PC-3 (cell line): ENCODE measurements at regions not wholly inside any gene's neighbourhood (a gene's known extent, or its start where the extent isn't known, plus 50 kb on each side); places are given as distances from the start of the nearest gene placed in this dataset.

Experiments
- ATAC-seq: fragments of 200-7000 bp; cut with Tn5 transposase; 2 replicates; pipeline ENCODE4 v1.9.1; 2020; ENCODE audit warnings: mild to moderate bottlenecking, moderate library complexity
- BruUV-seq: library from RNA; stranded (reverse); fragments of 400-500 nt; replicated peaks from 2 replicates; lab custom pipeline; 2021; lab: Mats Ljungman, UMichigan
- CTCF ChIA-PET: fragments of 300-600 bp; sonication (Branson Sonifier 250); formaldehyde crosslinking; loops from one replicate; lab custom pipeline; 2022; ENCODE audit warnings: antibody characterized with exemption; lab: Charles Lee
- POLR2A ChIA-PET: fragments of 300-600 bp; sonication (Branson Sonifier 250); formaldehyde crosslinking; loops from one replicate; lab custom pipeline; 2022; ENCODE audit warnings: antibody characterized with exemption; ENCODE audit not compliant: unreplicated experiment; lab: Charles Lee
- DNase-seq: peaks from one replicate; pipeline ENCODE4 v3.0.0-alpha.2; 2015
- H2AFZ ChIP-seq: fragments of 300-600 bp; sonication (generic); 2 replicates; pipeline ENCODE4 v1.6.0; 2016; ENCODE audit warnings: antibody characterized with exemption, low read length
- H3F3A ChIP-seq: fragments of 300-600 bp; sonication (generic); one replicate; pipeline ENCODE4 v1.6.0; 2017; ENCODE audit warnings: antibody characterized with exemption, low read length, control low read depth, mild to moderate bottlenecking; ENCODE audit not compliant: unreplicated experiment
- H3K27ac ChIP-seq: fragments of 300-600 bp; sonication (generic); 2 replicates; pipeline ENCODE4 v1.5.1; 2016; ENCODE audit warnings: mild to moderate bottlenecking, low read length
- H3K27me3 ChIP-seq: fragments of 300-600 bp; sonication (generic); 2 replicates; pipeline ENCODE4 v1.6.1; 2016; ENCODE audit warnings: low read length, mixed read lengths
- H3K36me3 ChIP-seq: fragments of 300-600 bp; sonication (generic); 2 replicates; pipeline ENCODE4 v1.6.1; 2016; ENCODE audit warnings: low read depth, mixed run types, low read length, mixed read lengths
- H3K4me1 ChIP-seq: fragments of 300-600 bp; sonication (generic); 2 replicates; pipeline ENCODE4 v1.5.1; 2016; ENCODE audit warnings: low read length; ENCODE audit not compliant: insufficient read depth
- H3K4me2 ChIP-seq: fragments of 300-600 bp; sonication (generic); 2 replicates; pipeline ENCODE4 v1.6.0; 2016; ENCODE audit warnings: low read length
- H3K4me3 ChIP-seq: fragments of 300-600 bp; sonication (generic); 2 replicates; pipeline ENCODE4 v1.5.1; 2016; ENCODE audit warnings: mild to moderate bottlenecking, low read length, mixed read lengths
- H3K79me2 ChIP-seq: fragments of 300-600 bp; sonication (generic); 2 replicates; pipeline ENCODE4 v1.6.1; 2017; ENCODE audit warnings: low read length, mixed read lengths
- H3K9ac ChIP-seq: fragments of 300-600 bp; sonication (generic); 2 replicates; pipeline ENCODE4 v1.6.0; 2016; ENCODE audit warnings: mild to moderate bottlenecking, low read length
- H3K9me2 ChIP-seq: fragments of 300-600 bp; sonication (generic); replicated peaks from 2 replicates; pipeline ENCODE4 v1.6.1; 2016; ENCODE audit warnings: mixed run types, low read length, mixed read lengths
- H3K9me3 ChIP-seq: fragments of 300-600 bp; sonication (generic); 2 replicates; pipeline ENCODE4 v1.6.1; 2016; ENCODE audit warnings: low read length, mixed read lengths
- H4K20me1 ChIP-seq: fragments of 300-600 bp; sonication (generic); 2 replicates; pipeline ENCODE4 v1.6.1; 2016; ENCODE audit warnings: low read length, mixed read lengths
- EZH2 ChIP-seq: fragments of 300-600 bp; sonication (generic); IDR thresholded peaks from one replicate; pipeline ENCODE4 v1.6.1; 2017; ENCODE audit warnings: antibody characterized with exemption, mild to moderate bottlenecking, low read length; ENCODE audit not compliant: unreplicated experiment
- EZH2phosphoT487 ChIP-seq: fragments of 300-600 bp; sonication (generic); IDR thresholded peaks from 2 replicates; pipeline ENCODE4 v1.6.1; 2018; ENCODE audit warnings: mild to moderate bottlenecking, antibody characterized with exemption, low read length, borderline replicate concordance
- intact Hi-C: fragments of 100-400 bp; cut with micrococcal nuclease; formaldehyde crosslinking; loops from 2 replicates; pipeline ENCODE4 v1.9.0; 2023
- TF ChIP-seq, protein P1 (sequence below): fragments of 300-600 bp; sonication (generic); conservative IDR thresholded peaks from 2 replicates; pipeline ENCODE4 v1.5.1; 2017; ENCODE audit warnings: antibody characterized with exemption, low read depth, mild to moderate bottlenecking, low read length

DNA sequence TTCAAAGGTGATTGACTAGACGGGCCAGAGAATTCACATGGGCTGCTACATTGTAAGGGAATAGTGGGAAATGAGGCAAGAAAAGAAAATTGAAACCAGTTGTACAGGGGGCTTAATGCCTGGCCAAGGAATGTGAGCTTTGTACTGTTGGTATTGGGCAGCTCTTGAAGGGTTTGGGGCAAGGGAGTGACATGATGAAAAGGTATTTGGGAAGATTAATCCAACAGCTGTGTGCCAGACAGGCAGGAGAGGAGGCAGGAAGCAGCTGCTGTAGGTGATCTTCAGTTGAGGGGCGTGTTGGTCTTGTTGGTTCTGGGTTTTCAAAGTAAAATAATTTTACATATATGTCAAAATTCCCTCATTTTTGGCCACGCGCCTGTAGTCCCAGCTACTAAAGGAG lies 384.5 kb upstream of the TENM3 start:
- no peak for ATAC-seq
- no peak overlapping the region for H3K4me2 ChIP-seq
- TF ChIP-seq EZH2phosphoT487: no peak
- TF ChIP-seq, protein P1, sequence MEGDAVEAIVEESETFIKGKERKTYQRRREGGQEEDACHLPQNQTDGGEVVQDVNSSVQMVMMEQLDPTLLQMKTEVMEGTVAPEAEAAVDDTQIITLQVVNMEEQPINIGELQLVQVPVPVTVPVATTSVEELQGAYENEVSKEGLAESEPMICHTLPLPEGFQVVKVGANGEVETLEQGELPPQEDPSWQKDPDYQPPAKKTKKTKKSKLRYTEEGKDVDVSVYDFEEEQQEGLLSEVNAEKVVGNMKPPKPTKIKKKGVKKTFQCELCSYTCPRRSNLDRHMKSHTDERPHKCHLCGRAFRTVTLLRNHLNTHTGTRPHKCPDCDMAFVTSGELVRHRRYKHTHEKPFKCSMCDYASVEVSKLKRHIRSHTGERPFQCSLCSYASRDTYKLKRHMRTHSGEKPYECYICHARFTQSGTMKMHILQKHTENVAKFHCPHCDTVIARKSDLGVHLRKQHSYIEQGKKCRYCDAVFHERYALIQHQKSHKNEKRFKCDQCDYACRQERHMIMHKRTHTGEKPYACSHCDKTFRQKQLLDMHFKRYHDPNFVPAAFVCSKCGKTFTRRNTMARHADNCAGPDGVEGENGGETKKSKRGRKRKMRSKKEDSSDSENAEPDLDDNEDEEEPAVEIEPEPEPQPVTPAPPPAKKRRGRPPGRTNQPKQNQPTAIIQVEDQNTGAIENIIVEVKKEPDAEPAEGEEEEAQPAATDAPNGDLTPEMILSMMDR: no peak

DNA sequence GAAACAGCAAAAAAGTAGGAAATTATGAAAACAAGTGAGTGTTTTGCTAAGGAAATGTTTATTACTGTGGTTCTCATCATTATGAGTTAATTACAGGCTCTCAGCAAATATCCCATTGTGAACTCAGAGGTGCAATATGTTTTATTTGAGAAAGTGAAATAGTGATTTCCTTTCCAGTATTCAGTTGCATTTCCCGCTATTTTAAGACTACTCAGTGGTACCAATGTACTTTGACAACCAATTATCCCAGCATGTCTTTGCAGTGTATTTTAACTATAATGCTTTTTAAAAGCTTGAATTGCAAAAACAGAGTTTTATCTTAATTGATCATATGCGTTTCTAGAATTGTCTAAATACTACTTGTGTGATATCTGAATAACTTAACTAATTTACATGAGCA lies 383.8 kb upstream of the TENM3 start:
- no peak for TF ChIP-seq EZH2phosphoT487
- TF ChIP-seq, protein P1: no peak
- no peak for TF ChIP-seq EZH2
- Histone ChIP-seq H3K27ac (no peak overlapping the region), H3K79me2 (no peaks in the 10 kb centered on the region), H3K9me3 (no peaks in the 10 kb centered on the region), H3K27me3 (no peaks in the 10 kb centered on the region), H4K20me1 (no peaks in the 10 kb centered on the region), H3K9me2 (no peaks in the 10 kb centered on the region), H3K4me3 (no peak overlapping the region), H3K4me1 (no peaks in the 10 kb centered on the region), H3K36me3 (no peaks in the 10 kb centered on the region), H3K9ac (no peak overlapping the region), H2AFZ (no peak overlapping the region), H3K4me2 (no peak overlapping the region), H3F3A (no peaks in the 10 kb centered on the region)
- BruUV-seq: no TSS peak
- DNase-seq (no peak), ATAC-seq (no peak)
- intact Hi-C loops: no loop called here
- ChIA-PET POLR2A (no interaction called here), CTCF (no interaction called here)

More for the DNA sequence above, 384.5 kb upstream of the TENM3 start:
- H3K27ac ChIP-seq: no peak overlapping the region
- H3K9me3 ChIP-seq: no peaks in the 10 kb centered on the region
- H3K79me2 ChIP-seq: no peaks in the 10 kb centered on the region
- no peaks in the 10 kb centered on the region for H3K36me3 ChIP-seq
- POLR2A ChIA-PET: no interaction called here
- H3K27me3 ChIP-seq: no peaks in the 10 kb centered on the region
- H2AFZ ChIP-seq: no peak overlapping the region
- CTCF ChIA-PET: no interaction called here
- H3K4me3 ChIP-seq: no peak overlapping the region
- no peak for DNase-seq
- no peaks in the 10 kb centered on the region for H4K20me1 ChIP-seq
- no peaks in the 10 kb centered on the region for H3K9me2 ChIP-seq
- intact Hi-C loops: no loop called here
- H3F3A ChIP-seq: no peaks in the 10 kb centered on the region
- no TSS peak for BruUV-seq
- no peak overlapping the region for H3K9ac ChIP-seq
- no peaks in the 10 kb centered on the region for H3K4me1 ChIP-seq

GRCh38 chr4:181860157-181860556 lies 383.0 kb upstream of the TENM3 start:
- no peaks in the 10 kb centered on the region for H3K9me2 ChIP-seq
- no peak overlapping the region for H3K9ac ChIP-seq
- no peak overlapping the region for H3K4me2 ChIP-seq
- H3K27ac ChIP-seq: no peak overlapping the region
- no peak overlapping the region for H2AFZ ChIP-seq
- no peaks in the 10 kb centered on the region for H3F3A ChIP-seq
- intact Hi-C loops: no loop called here
- H3K79me2 ChIP-seq: no peaks in the 10 kb centered on the region
- DNase-seq (no peak), ATAC-seq (no peak)
- no peaks in the 10 kb centered on the region for H4K20me1 ChIP-seq
- no peak overlapping the region for H3K4me3 ChIP-seq
- BruUV-seq: no TSS peak
- TF ChIP-seq EZH2phosphoT487 (no peak), EZH2 (no peak)
- TF ChIP-seq, protein P1: no peak
- ChIA-PET POLR2A (no interaction called here), CTCF (no interaction called here)
- no peaks in the 10 kb centered on the region for H3K4me1 ChIP-seq
- H3K27me3 ChIP-seq: no peaks in the 10 kb centered on the region
- no peaks in the 10 kb centered on the region for H3K9me3 ChIP-seq
- H3K36me3 ChIP-seq: no peaks in the 10 kb centered on the region
